GM10266 (cell line): ENCODE measurements at regions not wholly inside any gene's neighbourhood (a gene's known extent, or its start where the extent isn't known, plus 50 kb on each side); places are given as distances from the start of the nearest gene placed in this dataset.

Source experiments
- DNase-seq: peaks from one replicate; pipeline ENCODE4 v3.0.0; 2012; ENCODE audit errors: extremely low spot score
- TF ChIP-seq, protein P1 (sequence below): IDR thresholded peaks from 2 replicates; pipeline ENCODE4 v1.5.1; 2012; ENCODE audit warnings: mild to moderate bottlenecking, low read depth; ENCODE audit not compliant: control insufficient read depth, insufficient read depth; ENCODE audit errors: missing control alignments

DNA sequence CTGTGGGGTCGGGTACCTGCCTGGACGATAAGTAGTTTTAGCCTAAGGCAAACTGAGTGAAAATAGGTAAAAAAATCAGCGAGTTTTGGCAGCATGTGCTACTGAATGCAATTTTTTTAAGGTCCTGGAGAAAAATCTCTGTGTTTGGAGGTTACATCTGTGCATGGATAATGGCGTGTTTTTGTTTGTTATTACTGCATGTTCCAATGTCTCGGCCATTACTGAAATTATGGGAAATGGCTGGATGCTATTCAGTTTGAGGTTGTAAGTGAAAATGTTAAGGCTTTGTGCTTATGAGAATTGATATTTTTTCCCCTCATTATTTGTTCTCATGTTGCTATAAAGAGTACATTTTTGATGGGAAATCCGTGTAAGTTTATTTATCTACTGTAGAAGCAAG lies 441.7 kb downstream of the PRDM2 start:
- TF ChIP-seq, protein P1, sequence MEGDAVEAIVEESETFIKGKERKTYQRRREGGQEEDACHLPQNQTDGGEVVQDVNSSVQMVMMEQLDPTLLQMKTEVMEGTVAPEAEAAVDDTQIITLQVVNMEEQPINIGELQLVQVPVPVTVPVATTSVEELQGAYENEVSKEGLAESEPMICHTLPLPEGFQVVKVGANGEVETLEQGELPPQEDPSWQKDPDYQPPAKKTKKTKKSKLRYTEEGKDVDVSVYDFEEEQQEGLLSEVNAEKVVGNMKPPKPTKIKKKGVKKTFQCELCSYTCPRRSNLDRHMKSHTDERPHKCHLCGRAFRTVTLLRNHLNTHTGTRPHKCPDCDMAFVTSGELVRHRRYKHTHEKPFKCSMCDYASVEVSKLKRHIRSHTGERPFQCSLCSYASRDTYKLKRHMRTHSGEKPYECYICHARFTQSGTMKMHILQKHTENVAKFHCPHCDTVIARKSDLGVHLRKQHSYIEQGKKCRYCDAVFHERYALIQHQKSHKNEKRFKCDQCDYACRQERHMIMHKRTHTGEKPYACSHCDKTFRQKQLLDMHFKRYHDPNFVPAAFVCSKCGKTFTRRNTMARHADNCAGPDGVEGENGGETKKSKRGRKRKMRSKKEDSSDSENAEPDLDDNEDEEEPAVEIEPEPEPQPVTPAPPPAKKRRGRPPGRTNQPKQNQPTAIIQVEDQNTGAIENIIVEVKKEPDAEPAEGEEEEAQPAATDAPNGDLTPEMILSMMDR = no peak
- no peak for DNase-seq

DNA sequence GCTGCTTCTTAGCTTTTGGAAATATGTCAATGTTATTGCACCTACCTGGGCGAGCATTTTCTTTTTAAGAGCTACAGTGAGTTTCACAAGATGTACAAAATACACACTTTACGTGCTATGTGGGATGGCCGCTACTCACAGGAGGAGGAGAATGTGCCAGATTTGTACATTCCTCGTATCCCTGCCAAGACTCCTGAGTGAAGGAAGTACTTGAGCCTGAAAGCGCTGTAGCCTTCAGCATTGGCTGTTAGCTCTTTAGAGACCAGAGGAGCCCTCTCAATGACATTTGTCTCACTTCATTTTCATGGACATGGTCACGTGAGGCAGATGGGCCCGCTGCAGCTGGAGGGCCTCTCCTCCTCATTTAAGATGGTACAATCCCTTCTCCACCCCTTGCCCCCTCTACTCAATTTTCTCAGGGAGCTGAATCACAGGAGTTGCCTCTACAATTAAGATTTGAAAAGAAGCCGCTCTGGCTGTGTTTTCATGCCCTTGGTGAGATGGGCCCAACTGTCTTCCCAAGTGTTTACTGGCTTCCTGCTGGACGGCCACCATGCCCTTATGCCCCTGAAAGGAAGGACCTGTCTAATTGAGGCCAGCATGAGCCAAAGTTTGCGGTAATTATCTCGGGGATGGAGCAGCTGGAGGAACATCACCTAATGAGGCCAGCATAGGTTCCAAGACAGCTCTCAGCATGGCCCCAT lies 442.6 kb downstream of the PRDM2 start:
- TF ChIP-seq, protein P1 = no peak
- DNase-seq = no peak

DNA sequence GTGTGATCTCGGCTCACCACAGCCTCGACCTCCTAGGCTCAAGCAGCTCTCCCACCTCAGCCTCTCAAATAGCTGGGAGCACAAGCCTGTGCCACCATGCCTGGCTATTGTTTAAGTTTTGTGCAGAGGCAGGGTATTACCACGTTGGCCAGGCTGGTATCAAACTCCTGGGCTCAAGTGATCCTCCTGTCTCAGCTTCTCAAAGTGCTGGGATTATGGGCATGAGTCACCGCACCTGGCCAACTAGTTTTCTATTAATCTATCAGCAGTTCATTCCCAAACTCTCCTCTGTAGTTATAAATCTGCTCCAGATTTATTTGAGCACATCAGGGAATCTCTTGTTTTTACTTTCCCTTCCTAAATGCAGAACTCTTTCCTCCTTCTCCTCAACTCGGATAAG lies 443.8 kb downstream of the PRDM2 start:
- TF ChIP-seq, protein P1 = no peak
- no peak for DNase-seq

DNA sequence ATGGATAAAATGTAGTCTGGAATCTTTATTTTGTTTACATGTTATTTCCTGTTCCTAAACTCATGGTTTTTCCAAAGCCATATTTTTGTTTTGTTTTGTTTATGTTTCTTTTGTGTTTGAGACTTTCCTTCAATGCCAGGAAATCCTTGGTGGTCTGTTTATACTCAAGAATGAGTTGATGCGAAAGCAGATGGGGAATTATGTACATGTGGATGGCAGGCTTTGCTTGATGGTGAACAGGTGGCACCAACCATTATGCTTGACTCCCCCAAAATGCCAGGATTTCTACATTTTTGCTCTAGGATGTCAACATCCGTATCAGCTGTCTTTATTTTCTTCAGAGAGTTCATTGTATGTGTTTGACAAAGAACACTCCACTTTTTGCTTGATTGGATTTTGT lies 448.5 kb downstream of the PRDM2 start:
- TF ChIP-seq, protein P1 = no peak
- no peak for DNase-seq

DNA sequence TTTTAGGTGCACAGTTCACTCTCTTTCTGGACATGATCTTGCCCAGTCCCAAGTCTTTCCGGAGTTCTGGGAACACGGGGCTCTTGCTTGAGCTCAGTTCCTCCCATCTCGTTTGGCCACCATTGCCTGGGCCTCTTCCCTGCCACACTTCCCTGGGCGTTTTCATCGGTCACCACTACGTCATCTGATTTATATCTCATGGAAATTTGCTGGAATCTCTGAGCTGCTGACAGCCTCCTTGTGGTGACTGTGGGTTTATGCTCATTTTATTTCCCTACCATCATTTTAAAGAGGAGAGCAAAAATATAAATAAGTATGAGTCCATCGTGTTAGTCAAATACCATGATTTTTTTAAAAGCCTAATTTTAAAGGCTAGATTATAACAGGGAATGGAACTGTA lies 449.1 kb upstream of the KAZN start:
- TF ChIP-seq, protein P1 = no peak
- DNase-seq = no peak

DNA sequence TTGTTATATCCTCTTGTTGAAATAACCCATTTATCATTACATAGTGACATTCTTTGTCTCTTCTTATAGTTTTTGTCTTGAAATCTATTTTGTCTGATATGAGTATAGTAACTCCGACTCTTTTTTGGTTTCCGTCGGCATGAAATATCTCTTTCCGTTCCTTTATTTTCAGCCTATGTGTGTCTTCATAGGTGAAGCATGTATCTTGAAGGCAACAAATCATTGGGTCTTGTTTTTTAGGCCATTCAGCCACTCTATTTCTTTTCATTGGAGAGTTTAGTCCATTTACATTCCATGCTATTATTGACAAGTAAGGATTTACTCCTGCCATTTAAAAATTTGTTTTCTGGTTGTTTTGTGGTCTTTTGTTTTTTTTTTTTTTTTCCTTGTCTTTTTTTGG lies 441.9 kb upstream of the KAZN start:
- TF ChIP-seq, protein P1 = no peak
- DNase-seq = no peak

DNA sequence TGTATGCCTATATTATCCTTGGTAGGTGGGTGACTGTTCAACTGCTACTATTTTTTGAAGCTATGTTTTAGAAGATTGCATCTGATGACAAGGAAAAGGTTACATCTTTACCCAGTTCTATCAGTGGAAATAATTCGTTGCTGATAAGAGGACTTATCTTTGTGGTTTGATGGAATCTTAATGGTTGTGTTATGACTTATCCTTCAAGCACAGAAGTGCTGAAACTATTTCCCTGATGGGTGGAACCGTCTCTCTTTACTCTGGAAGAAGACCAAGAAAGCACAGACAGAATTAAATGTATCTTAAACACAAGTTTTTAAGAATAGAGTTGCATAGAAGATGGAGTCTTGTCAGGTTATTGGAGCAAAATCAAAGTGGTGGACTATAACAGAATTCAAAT lies 437.7 kb upstream of the KAZN start:
- no peak for DNase-seq
- TF ChIP-seq, protein P1 = no peak
